ENCODE measurements at regions not wholly inside any gene's neighbourhood (a gene's known extent, or its start where the extent isn't known, plus 50 kb on each side); places are given as distances from the start of the nearest gene placed in this dataset.

DNA sequence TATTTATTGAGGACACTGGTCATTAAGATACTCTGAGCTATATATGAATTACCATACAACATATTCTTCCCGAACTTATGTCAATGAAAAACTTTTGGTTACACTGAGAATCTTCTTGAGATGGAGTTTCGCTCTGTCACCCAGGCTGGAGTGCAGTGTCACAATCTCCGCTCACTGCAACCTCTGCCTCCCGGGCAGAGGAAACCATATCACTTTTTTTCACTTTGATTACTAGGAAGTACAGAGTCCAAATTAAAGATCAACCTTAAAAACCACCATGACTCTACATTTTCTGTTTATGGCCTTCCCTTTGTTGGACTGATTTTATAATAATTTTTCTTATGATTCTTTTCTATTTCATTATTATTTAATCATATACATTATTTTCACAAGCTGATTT lies 336.5 kb downstream of the FSCB start:
- TF ChIP-seq CTCF (IDR thresholded peaks at IDR 0.05 in 8 of 11, conservative IDR thresholded peaks at IDR 0.05 in 3 of 11) = no peak
- no peak for TF ChIP-seq POLR2A (IDR thresholded peaks at IDR 0.05)
- TF ChIP-seq POLR2AphosphoS5 (IDR thresholded peaks at IDR 0.05) = no peak

Measured in spleen (tissue), 7 donors.